KMS-11 (cell line): ENCODE measurements at regions not wholly inside any gene's neighbourhood (a gene's known extent, or its start where the extent isn't known, plus 50 kb on each side); places are given as distances from the start of the nearest gene placed in this dataset.

Experiments
- H2AFZ ChIP-seq: fragments of 200-600 bp; sonication (generic); 2 replicates; pipeline ENCODE4 v1.6.1; 2016; ENCODE audit warnings: antibody characterized with exemption, mixed run types, low read depth
- H3K27ac ChIP-seq: fragments of 200-600 bp; sonication (generic); 2 replicates; pipeline ENCODE4 v1.6.1; 2016; ENCODE audit warnings: mild to moderate bottlenecking, mixed run types
- H3K27me3 ChIP-seq: fragments of 200-600 bp; sonication (generic); 2 replicates; pipeline ENCODE4 v1.6.1; 2017; ENCODE audit warnings: mild to moderate bottlenecking, low read depth, mixed run types, moderate library complexity; ENCODE audit not compliant: insufficient read depth
- H3K36me3 ChIP-seq: fragments of 200-600 bp; sonication (generic); 2 replicates; pipeline ENCODE4 v1.6.1; 2017; ENCODE audit warnings: mild to moderate bottlenecking, mixed run types; ENCODE audit not compliant: insufficient read depth
- H3K4me1 ChIP-seq: fragments of 200-600 bp; sonication (generic); 2 replicates; pipeline ENCODE4 v1.6.1; 2016; ENCODE audit warnings: mild to moderate bottlenecking, low read depth, mixed run types; ENCODE audit not compliant: poor library complexity, severe bottlenecking
- H3K4me2 ChIP-seq: fragments of 200-600 bp; sonication (generic); 2 replicates; pipeline ENCODE4 v1.7.0; 2016; ENCODE audit warnings: mild to moderate bottlenecking, mixed run types
- H3K4me3 ChIP-seq: fragments of 200-600 bp; sonication (generic); IDR thresholded peaks from 2 replicates; pipeline ENCODE4 v1.6.1; 2017; ENCODE audit warnings: low read depth, low read length, mixed read lengths; ENCODE audit not compliant: insufficient read depth
- H3K79me2 ChIP-seq: fragments of 200-600 bp; sonication (generic); 2 replicates; pipeline ENCODE4 v1.6.1; 2016; ENCODE audit warnings: low read depth, mixed run types; ENCODE audit not compliant: insufficient read depth
- H3K9ac ChIP-seq: fragments of 200-600 bp; sonication (generic); 2 replicates; pipeline ENCODE4 v1.6.1; 2016; ENCODE audit warnings: mild to moderate bottlenecking, mixed run types
- H4K20me1 ChIP-seq: fragments of 200-600 bp; sonication (generic); 2 replicates; pipeline ENCODE4 v1.6.1; 2016; ENCODE audit warnings: mild to moderate bottlenecking, mixed run types; ENCODE audit not compliant: insufficient read depth
- TF ChIP-seq, protein P1 (sequence below): fragments of 200-600 bp; sonication (generic); conservative IDR thresholded peaks from 2 replicates; pipeline ENCODE4 v1.6.1; 2017; ENCODE audit warnings: low read depth, mild to moderate bottlenecking, antibody characterized with exemption, low read length, moderate library complexity, mixed read lengths

DNA sequence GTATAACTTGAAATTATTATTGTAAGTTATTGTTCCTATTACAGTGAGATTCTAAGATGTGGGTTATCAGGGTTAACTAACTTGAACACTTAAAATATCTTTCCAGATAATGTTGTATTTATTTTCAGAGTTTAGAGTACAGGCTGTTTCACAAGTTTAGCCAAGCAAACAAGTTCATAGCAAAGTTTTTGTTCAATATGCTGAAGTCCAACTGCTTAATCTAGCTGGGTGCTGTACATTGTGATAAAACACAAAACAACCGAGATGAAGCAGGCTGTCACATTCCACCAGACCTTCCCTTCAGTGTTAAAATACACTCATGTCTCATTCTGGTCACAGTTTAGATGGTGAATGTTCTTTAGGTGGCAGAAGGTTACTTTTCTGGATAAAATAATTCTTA is 148.0 kb upstream of the PCDH20 start:
- Histone ChIP-seq H3K27me3 (no peaks in the 10 kb centered on the region), H2AFZ (no peak overlapping the region), H3K79me2 (no peaks in the 10 kb centered on the region), H3K4me3 (no peak overlapping the region), H3K27ac (no peak overlapping the region), H3K4me1 (no peaks in the 10 kb centered on the region), H3K9ac (no peak overlapping the region), H3K36me3 (no peaks in the 10 kb centered on the region), H4K20me1 (no peaks in the 10 kb centered on the region), H3K4me2 (no peak overlapping the region)
- TF ChIP-seq, protein P1, sequence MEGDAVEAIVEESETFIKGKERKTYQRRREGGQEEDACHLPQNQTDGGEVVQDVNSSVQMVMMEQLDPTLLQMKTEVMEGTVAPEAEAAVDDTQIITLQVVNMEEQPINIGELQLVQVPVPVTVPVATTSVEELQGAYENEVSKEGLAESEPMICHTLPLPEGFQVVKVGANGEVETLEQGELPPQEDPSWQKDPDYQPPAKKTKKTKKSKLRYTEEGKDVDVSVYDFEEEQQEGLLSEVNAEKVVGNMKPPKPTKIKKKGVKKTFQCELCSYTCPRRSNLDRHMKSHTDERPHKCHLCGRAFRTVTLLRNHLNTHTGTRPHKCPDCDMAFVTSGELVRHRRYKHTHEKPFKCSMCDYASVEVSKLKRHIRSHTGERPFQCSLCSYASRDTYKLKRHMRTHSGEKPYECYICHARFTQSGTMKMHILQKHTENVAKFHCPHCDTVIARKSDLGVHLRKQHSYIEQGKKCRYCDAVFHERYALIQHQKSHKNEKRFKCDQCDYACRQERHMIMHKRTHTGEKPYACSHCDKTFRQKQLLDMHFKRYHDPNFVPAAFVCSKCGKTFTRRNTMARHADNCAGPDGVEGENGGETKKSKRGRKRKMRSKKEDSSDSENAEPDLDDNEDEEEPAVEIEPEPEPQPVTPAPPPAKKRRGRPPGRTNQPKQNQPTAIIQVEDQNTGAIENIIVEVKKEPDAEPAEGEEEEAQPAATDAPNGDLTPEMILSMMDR, result no peak

DNA sequence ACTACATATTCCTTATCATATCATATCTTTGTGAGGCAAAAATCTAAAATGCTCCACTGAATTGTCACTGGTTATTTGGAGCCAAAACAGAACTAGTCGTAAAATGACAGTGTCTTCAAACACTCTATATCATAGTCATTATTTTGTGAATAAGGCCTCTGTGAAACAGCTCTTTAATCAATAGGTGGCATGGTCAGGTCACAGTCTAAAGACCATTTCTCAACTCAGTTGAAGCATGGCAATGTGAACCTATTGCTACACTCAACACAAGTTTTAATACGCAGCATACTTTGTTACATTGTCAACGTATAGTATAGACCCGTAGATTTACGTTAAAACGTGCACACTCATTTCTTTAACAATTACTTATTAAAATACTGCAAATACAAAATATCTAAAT is 131.3 kb upstream of the PCDH20 start:
- H3K79me2 ChIP-seq, result no peaks in the 10 kb centered on the region
- H3K4me3 ChIP-seq, result no peak overlapping the region
- H3K27me3 ChIP-seq, result no peaks in the 10 kb centered on the region

DNA sequence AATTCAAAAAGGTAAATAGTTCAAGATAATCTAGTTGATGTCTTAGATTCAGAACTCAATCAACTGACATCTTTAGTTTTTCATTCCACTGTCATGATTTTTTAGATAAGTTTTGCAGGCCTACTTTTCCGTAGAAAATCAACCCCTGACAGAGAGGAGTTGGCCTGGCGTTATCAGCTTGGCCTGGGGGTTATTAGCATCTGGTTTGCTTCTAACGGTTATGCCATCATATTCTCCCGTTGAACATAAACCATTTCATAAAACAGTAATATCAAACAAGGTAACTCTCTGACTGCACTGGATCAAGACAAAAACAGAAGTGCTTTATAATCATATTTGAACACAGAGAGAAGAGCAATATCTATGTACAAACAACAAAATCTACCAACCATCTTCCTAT is 130.8 kb upstream of the PCDH20 start:
- Histone ChIP-seq H2AFZ (no peak overlapping the region), H3K36me3 (no peaks in the 10 kb centered on the region), H3K27ac (no peak overlapping the region), H4K20me1 (no peaks in the 10 kb centered on the region), H3K27me3 (no peaks in the 10 kb centered on the region), H3K4me2 (no peak overlapping the region), H3K4me1 (no peaks in the 10 kb centered on the region), H3K9ac (no peak overlapping the region), H3K4me3 (no peak overlapping the region), H3K79me2 (no peaks in the 10 kb centered on the region)
- TF ChIP-seq, protein P1, result no peak

More for the DNA sequence above, 131.3 kb upstream of the PCDH20 start:
- no peaks in the 10 kb centered on the region for H3K4me1 ChIP-seq
- no peak overlapping the region for H3K4me2 ChIP-seq
- H4K20me1 ChIP-seq, result no peaks in the 10 kb centered on the region
- TF ChIP-seq, protein P1, result no peak
- H3K27ac ChIP-seq, result no peak overlapping the region
- no peaks in the 10 kb centered on the region for H3K36me3 ChIP-seq
- no peak overlapping the region for H3K9ac ChIP-seq
- H2AFZ ChIP-seq, result no peak overlapping the region

DNA sequence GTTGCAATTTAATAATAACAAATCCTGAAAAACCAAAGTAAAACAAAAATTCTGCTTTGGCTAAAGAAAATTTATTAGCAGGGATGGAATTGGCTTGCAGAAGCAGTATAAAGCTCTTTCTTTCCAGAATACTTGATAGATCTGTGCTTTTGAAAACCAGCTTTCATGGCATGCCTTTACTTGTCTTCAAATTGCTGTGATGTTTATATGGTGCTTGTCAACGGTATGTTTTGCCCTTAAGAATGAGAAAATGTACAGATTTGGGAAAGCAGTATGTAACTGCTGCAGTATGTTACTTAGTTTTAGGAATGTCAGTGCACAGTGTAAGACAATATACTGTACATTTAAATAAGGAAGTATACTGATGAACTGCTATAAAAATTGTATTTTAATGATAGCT is 120.8 kb upstream of the PCDH20 start:
- H3K4me3 ChIP-seq, result no peak overlapping the region
- no peaks in the 10 kb centered on the region for H3K4me1 ChIP-seq
- H3K27me3 ChIP-seq, result no peaks in the 10 kb centered on the region
- no peak overlapping the region for H3K9ac ChIP-seq
- no peaks in the 10 kb centered on the region for H3K36me3 ChIP-seq
- H3K79me2 ChIP-seq, result no peaks in the 10 kb centered on the region
- H2AFZ ChIP-seq, result no peak overlapping the region
- no peak overlapping the region for H3K27ac ChIP-seq
- TF ChIP-seq, protein P1, result no peak
- H3K4me2 ChIP-seq, result no peak overlapping the region
- no peaks in the 10 kb centered on the region for H4K20me1 ChIP-seq
